Panc1 (cell line): ENCODE measurements at regions not wholly inside any gene's neighbourhood (a gene's known extent, or its start where the extent isn't known, plus 50 kb on each side); places are given as distances from the start of the nearest gene placed in this dataset.

Experiments used
- ATAC-seq: fragments of 200-7000 bp; cut with Tn5 transposase; 2 replicates; pipeline ENCODE4 v1.9.1; 2020; ENCODE audit warnings: mild to moderate bottlenecking, moderate library complexity
- BruUV-seq: library from RNA; stranded (reverse); fragments of 400-500 nt; replicated peaks from 2 replicates; lab custom pipeline; 2021; lab: Mats Ljungman, UMichigan
- CTCF ChIA-PET: fragments of 300-600 bp; sonication (Branson Sonifier 250); formaldehyde crosslinking; loops from one replicate; lab custom pipeline; 2022; ENCODE audit warnings: antibody characterized with exemption; lab: Charles Lee
- POLR2A ChIA-PET: fragments of 300-600 bp; sonication (Branson Sonifier 250); formaldehyde crosslinking; loops from one replicate; lab custom pipeline; 2022; ENCODE audit warnings: antibody characterized with exemption; lab: Charles Lee
- DNase-seq: peaks from one replicate; pipeline ENCODE4 v3.0.0-alpha.2; 2010; ENCODE audit warnings: low read depth, low spot score
- H3K27ac ChIP-seq: 2 replicates; pipeline ENCODE4 v1.5.1; 2011; ENCODE audit warnings: mild to moderate bottlenecking, low read length, inconsistent platforms
- H3K27me3 ChIP-seq: fragments of 200-500 bp; sonication (Bioruptor generic); 2 replicates; pipeline ENCODE4 v1.6.0; 2014; ENCODE audit warnings: low read length, inconsistent platforms; ENCODE audit not compliant: control insufficient read depth, insufficient read depth
- H3K36me3 ChIP-seq: fragments of 200-500 bp; sonication (Bioruptor generic); 2 replicates; pipeline ENCODE4 v1.5.1; 2014; ENCODE audit warnings: inconsistent platforms, mild to moderate bottlenecking, low read length, moderate library complexity; ENCODE audit not compliant: control insufficient read depth, insufficient read depth
- H3K4me1 ChIP-seq: 2 replicates; pipeline ENCODE4 v1.5.1; 2011; ENCODE audit warnings: inconsistent platforms, mild to moderate bottlenecking, low read length, moderate library complexity; ENCODE audit not compliant: control insufficient read depth, insufficient read depth
- H3K4me3 ChIP-seq, 2 experiments: 2 replicates each; pipeline ENCODE4 v1.5.1; 2011 to 2012; ENCODE audit warnings: low read depth in 2 of 2, low read length in 2 of 2, mild to moderate bottlenecking in 2 of 2, inconsistent platforms in 1 of 2, moderate library complexity in 1 of 2
- H3K9me3 ChIP-seq: fragments of 200-500 bp; sonication (Bioruptor generic); 2 replicates; pipeline ENCODE4 v1.5.1; 2014; ENCODE audit warnings: low read depth, mild to moderate bottlenecking, inconsistent platforms, low read length, moderate library complexity; ENCODE audit not compliant: control insufficient read depth, insufficient read depth
- CTCF ChIP-seq: fragments of 450-650 bp; IDR thresholded peaks from 2 replicates; pipeline ENCODE4 v1.5.1; 2017; ENCODE audit warnings: mild to moderate bottlenecking
- POLR2AphosphoS5 ChIP-seq: IDR thresholded peaks from 2 replicates; pipeline ENCODE4 v1.6.1; 2012; ENCODE audit warnings: mild to moderate bottlenecking, low read depth, low read length, moderate library complexity
- REST ChIP-seq, 2 experiments: IDR thresholded peaks; 2 replicates each; pipeline ENCODE4 v1.6.1; 2011 to 2012; ENCODE audit warnings: low read depth in 2 of 2, control low read depth in 1 of 2, low read length in 1 of 2, mild to moderate bottlenecking in 1 of 2, moderate library complexity in 1 of 2; ENCODE audit not compliant: insufficient read depth in 1 of 2
- SIN3A ChIP-seq: IDR thresholded peaks from 2 replicates; pipeline ENCODE4 v1.6.1; 2012; ENCODE audit warnings: low read depth, mild to moderate bottlenecking, low read length, moderate library complexity, borderline replicate concordance; ENCODE audit not compliant: insufficient read depth
- TCF7L2 ChIP-seq: IDR thresholded peaks from 2 replicates; pipeline ENCODE4 v1.6.1; 2011; ENCODE audit warnings: mild to moderate bottlenecking, low read depth, low read length, inconsistent platforms
- in situ Hi-C: cut with HindIII; loops from 2 replicates; pipeline ENCODE4 v1.10.0; 2016; ENCODE audit warnings: low sequenced_read_pairs, low pct_unique_long_range_greater_than_20kb
- intact Hi-C: fragments of 100-400 bp; cut with micrococcal nuclease; formaldehyde crosslinking; loops from one replicate; pipeline ENCODE4 v1.10.0; 2022; ENCODE audit not compliant: unreplicated experiment

GRCh38 chr4:124846306-124846705, 133.8 kb upstream of the ANKRD50 start:
- intact Hi-C loops (no loop called here), in situ Hi-C loops (no loop called here)
- no peak for ATAC-seq
- TF ChIP-seq POLR2AphosphoS5 (no peak), TCF7L2 (no peak), CTCF (no peak), REST (IDR thresholded peaks at IDR 0.05; ENCODE audit: insufficient read depth in 1 of 2, low read depth in 2 of 2, low read length in 1 of 2) (no peak), SIN3A (no peak)
- no peaks in the 10 kb centered on the region for H3K36me3 ChIP-seq
- H3K4me3 ChIP-seq = no peak overlapping the region
- BruUV-seq = no TSS peak
- no peak overlapping the region for H3K27ac ChIP-seq
- H3K9me3 ChIP-seq = 0 out of 2 replicates have a peak, but pooled peaks cover 4% of the 10 kb centered on the region
- CTCF ChIA-PET = no interaction called here
- no peak for DNase-seq
- POLR2A ChIA-PET = no interaction called here
- H3K4me1 ChIP-seq = no peaks in the 10 kb centered on the region
- H3K27me3 ChIP-seq = no peaks in the 10 kb centered on the region

GRCh38 chr4:124839786-124840390, 127.4 kb upstream of the ANKRD50 start:
- TF ChIP-seq CTCF (no peak), SIN3A (no peak), TCF7L2 (no peak), REST (IDR thresholded peaks at IDR 0.05; ENCODE audit: insufficient read depth in 1 of 2, low read depth in 2 of 2, low read length in 1 of 2) (no peak), POLR2AphosphoS5 (no peak)
- Histone ChIP-seq H3K27me3 (no peaks in the 10 kb centered on the region), H3K4me3 (no peak overlapping the region), H3K36me3 (no peaks in the 10 kb centered on the region), H3K9me3 (peaks cover 11% of the 10 kb centered on the region; the same call in 1 of the 2 replicates), H3K4me1 (no peaks in the 10 kb centered on the region), H3K27ac (no peak overlapping the region)
- ChIA-PET CTCF (no interaction called here), POLR2A (no interaction called here)
- in situ Hi-C loops (no loop called here), intact Hi-C loops (no loop called here)
- ATAC-seq (no peak), DNase-seq (no peak)
- BruUV-seq = no TSS peak
